Parathyroid adenoma (tissue), 2 donors: ENCODE measurements at regions not wholly inside any gene's neighbourhood (a gene's known extent, or its start where the extent isn't known, plus 50 kb on each side); places are given as distances from the start of the nearest gene placed in this dataset.

Experiments
- H2AFZ ChIP-seq: fragments of 300-600 bp; sonication (generic); one replicate; pipeline ENCODE4 v1.7.0; 2017; ENCODE audit warnings: antibody characterized with exemption, mild to moderate bottlenecking
- H3K27ac ChIP-seq: fragments of 300-600 bp; sonication (generic); one replicate; pipeline ENCODE4 v1.7.0; 2017
- H3K27me3 ChIP-seq: fragments of 300-600 bp; sonication (generic); one replicate; pipeline ENCODE4 v1.7.0; 2017; ENCODE audit warnings: low read length; ENCODE audit not compliant: control insufficient read depth, insufficient read depth
- H3K36me3 ChIP-seq: fragments of 300-600 bp; sonication (generic); one replicate; pipeline ENCODE4 v1.7.0; 2017; ENCODE audit warnings: low read length; ENCODE audit not compliant: control insufficient read depth, insufficient read depth
- H3K4me1 ChIP-seq: fragments of 300-600 bp; sonication (generic); one replicate; pipeline ENCODE4 v1.7.0; 2017; ENCODE audit warnings: control low read depth
- H3K4me2 ChIP-seq: fragments of 300-600 bp; sonication (generic); one replicate; pipeline ENCODE4 v1.7.0; 2017; ENCODE audit warnings: low read length
- H3K4me3 ChIP-seq: fragments of 300-600 bp; sonication (generic); one replicate; pipeline ENCODE4 v1.7.0; 2017; ENCODE audit warnings: low read depth, low read length
- H3K79me2 ChIP-seq: fragments of 300-600 bp; sonication (generic); one replicate; pipeline ENCODE4 v1.7.0; 2017; ENCODE audit warnings: control low read depth
- H3K9ac ChIP-seq: fragments of 300-600 bp; sonication (generic); one replicate; pipeline ENCODE4 v1.7.0; 2017; ENCODE audit warnings: mild to moderate bottlenecking
- H3K9me3 ChIP-seq: fragments of 300-600 bp; sonication (generic); one replicate; pipeline ENCODE4 v1.7.0; 2017; ENCODE audit warnings: low read length; ENCODE audit not compliant: control insufficient read depth
- CTCF ChIP-seq: fragments of 300-600 bp; sonication (generic); IDR thresholded peaks from one replicate; pipeline ENCODE4 v1.7.0; 2017; ENCODE audit warnings: antibody characterized with exemption, mild to moderate bottlenecking
- donor health status: primary hyperparathyroidism.

- Histone ChIP-seq H3K4me3 (no peak overlapping the region), H3K27ac (no peak overlapping the region), H3K4me2 (no peak overlapping the region), H2AFZ (no peak overlapping the region), H3K9me3 (no peaks in the 10 kb centered on the region), H3K9ac (no peak overlapping the region), H3K4me1 (no peaks in the 10 kb centered on the region), H3K79me2 (no peaks in the 10 kb centered on the region), H3K27me3 (no peaks in the 10 kb centered on the region), H3K36me3 (no peaks in the 10 kb centered on the region)
- no peak for TF ChIP-seq CTCF
Observed at GRCh38 chr1:50308878-50309277, 114.4 kb downstream of the DMRTA2 start.

GRCh38 chr1:50305808-50306207 lies 117.4 kb downstream of the DMRTA2 start:
- H2AFZ ChIP-seq: no peak overlapping the region
- no peak overlapping the region for H3K27ac ChIP-seq
- no peak overlapping the region for H3K9ac ChIP-seq
- H3K79me2 ChIP-seq: no peaks in the 10 kb centered on the region
- no peak overlapping the region for H3K4me3 ChIP-seq
- no peaks in the 10 kb centered on the region for H3K36me3 ChIP-seq
- no peak overlapping the region for H3K4me2 ChIP-seq
- H3K9me3 ChIP-seq: no peaks in the 10 kb centered on the region
- H3K4me1 ChIP-seq: no peaks in the 10 kb centered on the region
- TF ChIP-seq CTCF: no peak
- H3K27me3 ChIP-seq: no peaks in the 10 kb centered on the region

- Histone ChIP-seq H3K9ac (no peak overlapping the region), H3K36me3 (no peaks in the 10 kb centered on the region), H3K27ac (no peak overlapping the region), H3K79me2 (no peaks in the 10 kb centered on the region), H2AFZ (no peak overlapping the region), H3K4me3 (no peak overlapping the region), H3K27me3 (no peaks in the 10 kb centered on the region), H3K4me1 (no peaks in the 10 kb centered on the region), H3K9me3 (no peaks in the 10 kb centered on the region), H3K4me2 (no peak overlapping the region)
- TF ChIP-seq CTCF: no peak
Observed at GRCh38 chr1:50300297-50300696, 122.9 kb downstream of the DMRTA2 start.

- H2AFZ ChIP-seq: no peak overlapping the region
- H3K4me3 ChIP-seq: no peak overlapping the region
- H3K36me3 ChIP-seq: no peaks in the 10 kb centered on the region
- no peak overlapping the region for H3K4me2 ChIP-seq
- no peaks in the 10 kb centered on the region for H3K4me1 ChIP-seq
- TF ChIP-seq CTCF: no peak
- no peaks in the 10 kb centered on the region for H3K9me3 ChIP-seq
- no peaks in the 10 kb centered on the region for H3K27me3 ChIP-seq
- H3K27ac ChIP-seq: no peak overlapping the region
- H3K79me2 ChIP-seq: no peaks in the 10 kb centered on the region
- no peak overlapping the region for H3K9ac ChIP-seq
Observed at GRCh38 chr1:50295566-50295965, 127.7 kb downstream of the DMRTA2 start.

GRCh38 chr1:50292276-50292675 lies 131.0 kb downstream of the DMRTA2 start:
- Histone ChIP-seq H3K36me3 (no peaks in the 10 kb centered on the region), H3K9me3 (no peaks in the 10 kb centered on the region), H3K4me1 (no peaks in the 10 kb centered on the region), H3K27me3 (no peaks in the 10 kb centered on the region), H3K4me2 (no peak overlapping the region), H3K79me2 (no peaks in the 10 kb centered on the region), H3K9ac (no peak overlapping the region), H2AFZ (no peak overlapping the region), H3K27ac (no peak overlapping the region), H3K4me3 (no peak overlapping the region)
- TF ChIP-seq CTCF: no peak
